Neural progenitor cell (in vitro differentiated cells): ENCODE measurements at regions not wholly inside any gene's neighbourhood (a gene's known extent, or its start where the extent isn't known, plus 50 kb on each side); places are given as distances from the start of the nearest gene placed in this dataset.

Experiments used
- DNase-seq: peaks from one replicate; pipeline ENCODE4 v3.0.0-alpha.2; 2016; ENCODE audit warnings: low spot score
- H2AFZ ChIP-seq: fragments of 200-600 bp; sonication (generic); replicated peaks from 2 replicates; pipeline ENCODE4 v1.6.1; 2016; ENCODE audit warnings: antibody characterized with exemption
- H3F3A ChIP-seq: fragments of 200-600 bp; sonication (generic); 2 replicates; pipeline ENCODE4 v1.6.1; 2016; ENCODE audit warnings: antibody characterized with exemption, low read depth
- H3K27ac ChIP-seq: fragments of 200-600 bp; sonication (generic); 2 replicates; pipeline ENCODE4 v1.5.1; 2016; ENCODE audit warnings: mild to moderate bottlenecking
- H3K27me3 ChIP-seq: fragments of 200-600 bp; sonication (generic); 2 replicates; pipeline ENCODE4 v1.6.1; 2016; ENCODE audit warnings: mild to moderate bottlenecking, moderate library complexity
- H3K36me3 ChIP-seq: fragments of 200-600 bp; sonication (generic); 2 replicates; pipeline ENCODE4 v1.5.1; 2016
- H3K4me1 ChIP-seq: fragments of 200-600 bp; sonication (generic); 2 replicates; pipeline ENCODE4 v1.6.1; 2016; ENCODE audit warnings: mixed run types
- H3K4me2 ChIP-seq: fragments of 200-600 bp; sonication (generic); 2 replicates; pipeline ENCODE4 v1.6.1; 2016
- H3K4me3 ChIP-seq: fragments of 200-600 bp; sonication (generic); 2 replicates; pipeline ENCODE4 v1.5.1; 2016
- H3K79me2 ChIP-seq: fragments of 200-600 bp; sonication (generic); 2 replicates; pipeline ENCODE4 v1.6.1; 2016; ENCODE audit warnings: low read depth
- H3K9ac ChIP-seq: fragments of 200-600 bp; sonication (generic); 2 replicates; pipeline ENCODE4 v1.6.1; 2016
- H3K9me3 ChIP-seq: fragments of 200-600 bp; sonication (generic); 2 replicates; pipeline ENCODE4 v1.5.1; 2016; ENCODE audit warnings: low read depth
- H4K20me1 ChIP-seq: fragments of 200-600 bp; sonication (generic); 2 replicates; pipeline ENCODE4 v1.6.1; 2016; ENCODE audit warnings: low read depth
- H3K27ac Mint-ChIP-seq: 3 replicates; pipeline ENCODE4 v1.8.0; 2021; ENCODE audit warnings: mixed read lengths
- H3K27me3 Mint-ChIP-seq: 2 replicates; pipeline ENCODE4 v1.8.0; 2022; ENCODE audit warnings: low read depth, mild to moderate bottlenecking, inconsistent platforms, moderate library complexity, mixed read lengths; ENCODE audit not compliant: insufficient read depth
- H3K36me3 Mint-ChIP-seq: 3 replicates; pipeline ENCODE4 v1.8.0; 2021; ENCODE audit warnings: mixed read lengths
- H3K4me1 Mint-ChIP-seq: 3 replicates; pipeline ENCODE4 v1.8.0; 2021; ENCODE audit warnings: mixed read lengths
- H3K4me3 Mint-ChIP-seq: 3 replicates; pipeline ENCODE4 v1.8.0; 2021; ENCODE audit warnings: mild to moderate bottlenecking, moderate library complexity, mixed read lengths
- H3K9me3 Mint-ChIP-seq: 3 replicates; pipeline ENCODE4 v1.8.0; 2020; ENCODE audit warnings: mixed read lengths
- EZH2 ChIP-seq: fragments of 200-600 bp; sonication (generic); IDR thresholded peaks from 2 replicates; pipeline ENCODE4 v1.6.1; 2017; ENCODE audit warnings: antibody characterized with exemption, mild to moderate bottlenecking, moderate library complexity
- EZH2phosphoT487 ChIP-seq: fragments of 200-600 bp; sonication (generic); IDR thresholded peaks from 2 replicates; pipeline ENCODE4 v1.6.1; 2017; ENCODE audit warnings: antibody characterized with exemption
- TF ChIP-seq, protein P1 (sequence below): fragments of 200-600 bp; sonication (generic); IDR thresholded peaks from 2 replicates; pipeline ENCODE4 v1.5.1; 2017; ENCODE audit warnings: antibody characterized with exemption, mild to moderate bottlenecking

DNA sequence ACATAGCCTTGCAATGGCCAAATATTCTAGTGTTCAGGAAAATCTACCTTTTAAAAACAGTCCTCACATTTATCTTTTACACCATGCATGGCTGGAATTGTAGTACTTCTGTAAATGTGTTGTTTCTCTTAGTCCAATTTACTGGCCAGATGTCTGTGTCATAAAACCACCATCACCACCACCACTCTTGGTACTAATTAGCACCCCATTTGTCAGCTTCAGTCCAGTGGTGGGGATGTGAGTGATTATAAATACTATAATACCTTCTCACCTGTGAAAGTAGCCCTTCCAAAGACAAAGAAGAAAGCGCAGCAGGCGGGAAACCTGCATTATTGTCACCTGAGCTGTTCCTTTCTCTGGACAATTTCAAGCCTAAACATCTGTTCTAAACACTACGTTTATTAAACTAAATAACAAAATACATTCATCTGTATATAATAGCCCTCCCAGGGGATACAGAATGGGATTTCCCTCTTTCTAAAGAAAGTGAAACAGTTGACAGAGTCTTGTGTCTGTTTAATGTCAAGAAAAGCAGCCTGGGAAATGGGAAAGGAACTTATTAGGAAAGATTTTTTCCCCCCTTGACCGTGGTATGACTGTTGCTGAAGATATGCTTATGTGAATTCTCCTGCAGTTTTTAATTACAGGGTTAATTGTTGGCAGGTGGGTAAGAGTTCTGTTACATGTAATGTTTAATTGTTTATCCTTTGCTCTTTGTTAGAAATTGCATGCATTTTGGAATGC lies 144.5 kb upstream of the NUDT12 start:
- Histone ChIP-seq H3K4me1 (no peaks in the 10 kb centered on the region), H3K9ac (no peak overlapping the region), H3K4me3 (no peak overlapping the region), H3F3A (no peaks in the 10 kb centered on the region), H3K79me2 (no peaks in the 10 kb centered on the region), H3K36me3 (no peaks in the 10 kb centered on the region), H3K9me3 (no peaks in the 10 kb centered on the region), H3K27me3 (no peaks in the 10 kb centered on the region), H3K4me2 (no peak overlapping the region), H2AFZ (no peak overlapping the region), H3K27ac (no peak overlapping the region), H4K20me1 (no peaks in the 10 kb centered on the region)
- Mint-ChIP-seq H3K9me3 (no peaks in the 10 kb centered on the region), H3K27me3 (peaks cover 2% of the 10 kb centered on the region), H3K27ac (no peak overlapping the region), H3K4me3 (no peak overlapping the region), H3K36me3 (no peaks in the 10 kb centered on the region), H3K4me1 (no peaks in the 10 kb centered on the region)
- TF ChIP-seq, protein P1, sequence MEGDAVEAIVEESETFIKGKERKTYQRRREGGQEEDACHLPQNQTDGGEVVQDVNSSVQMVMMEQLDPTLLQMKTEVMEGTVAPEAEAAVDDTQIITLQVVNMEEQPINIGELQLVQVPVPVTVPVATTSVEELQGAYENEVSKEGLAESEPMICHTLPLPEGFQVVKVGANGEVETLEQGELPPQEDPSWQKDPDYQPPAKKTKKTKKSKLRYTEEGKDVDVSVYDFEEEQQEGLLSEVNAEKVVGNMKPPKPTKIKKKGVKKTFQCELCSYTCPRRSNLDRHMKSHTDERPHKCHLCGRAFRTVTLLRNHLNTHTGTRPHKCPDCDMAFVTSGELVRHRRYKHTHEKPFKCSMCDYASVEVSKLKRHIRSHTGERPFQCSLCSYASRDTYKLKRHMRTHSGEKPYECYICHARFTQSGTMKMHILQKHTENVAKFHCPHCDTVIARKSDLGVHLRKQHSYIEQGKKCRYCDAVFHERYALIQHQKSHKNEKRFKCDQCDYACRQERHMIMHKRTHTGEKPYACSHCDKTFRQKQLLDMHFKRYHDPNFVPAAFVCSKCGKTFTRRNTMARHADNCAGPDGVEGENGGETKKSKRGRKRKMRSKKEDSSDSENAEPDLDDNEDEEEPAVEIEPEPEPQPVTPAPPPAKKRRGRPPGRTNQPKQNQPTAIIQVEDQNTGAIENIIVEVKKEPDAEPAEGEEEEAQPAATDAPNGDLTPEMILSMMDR: no peak
- TF ChIP-seq EZH2: no peak
- TF ChIP-seq EZH2phosphoT487: no peak
- no peak for DNase-seq

DNA sequence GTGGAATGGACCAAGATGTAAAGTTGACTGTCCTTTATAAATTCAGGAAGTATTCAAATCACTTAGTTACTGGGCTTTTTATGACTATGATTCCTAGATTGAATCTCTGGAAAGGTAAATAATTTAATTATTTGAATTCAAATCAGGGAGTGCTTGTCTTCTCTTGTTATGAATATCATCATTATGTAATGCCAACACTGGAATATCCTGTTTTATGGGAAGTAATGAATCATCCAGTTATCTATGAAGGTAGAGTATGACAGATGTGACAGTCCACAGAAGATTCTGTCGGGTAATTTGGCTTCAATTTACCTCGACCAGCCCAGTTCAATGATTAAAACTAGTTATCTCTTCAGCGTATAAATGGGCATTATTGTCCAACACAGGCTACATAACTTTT lies 141.0 kb upstream of the NUDT12 start:
- Histone ChIP-seq H3K4me3 (no peak overlapping the region), H3K79me2 (no peaks in the 10 kb centered on the region), H3K4me2 (no peak overlapping the region), H4K20me1 (no peaks in the 10 kb centered on the region), H3K9ac (no peak overlapping the region), H3K4me1 (no peaks in the 10 kb centered on the region), H3F3A (no peaks in the 10 kb centered on the region), H3K27ac (no peak overlapping the region), H3K36me3 (no peaks in the 10 kb centered on the region), H3K9me3 (no peaks in the 10 kb centered on the region), H2AFZ (no peak overlapping the region), H3K27me3 (no peaks in the 10 kb centered on the region)
- H3K9me3 Mint-ChIP-seq: no peaks in the 10 kb centered on the region
- DNase-seq: no peak
- H3K27ac Mint-ChIP-seq: no peak overlapping the region
- H3K36me3 Mint-ChIP-seq: no peaks in the 10 kb centered on the region
- no peaks in the 10 kb centered on the region for H3K4me1 Mint-ChIP-seq
- H3K4me3 Mint-ChIP-seq: no peak overlapping the region
- H3K27me3 Mint-ChIP-seq: no peaks in the 10 kb centered on the region
- TF ChIP-seq EZH2phosphoT487 (no peak), EZH2 (no peak)
- TF ChIP-seq, protein P1: no peak

DNA sequence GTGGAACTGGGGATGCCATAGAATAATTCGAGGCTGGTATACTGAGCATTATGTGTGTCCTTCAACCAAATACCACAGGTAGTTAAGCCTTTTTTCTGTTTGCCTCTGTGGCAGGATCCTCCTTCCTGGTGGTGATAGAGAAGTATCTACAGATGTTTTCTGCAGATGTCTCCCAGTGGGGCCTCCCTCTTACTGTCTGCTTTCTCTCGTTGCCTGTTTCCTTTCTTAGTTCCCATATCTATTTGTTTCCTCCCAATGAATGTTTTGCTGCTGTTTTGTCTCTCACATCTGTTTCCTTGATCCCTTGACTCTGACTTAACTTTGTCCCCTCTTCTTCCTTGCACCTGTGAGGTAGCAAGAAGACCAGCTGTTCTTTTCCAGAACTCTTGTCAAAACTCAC lies 130.9 kb upstream of the NUDT12 start:
- DNase-seq: no peak

More for the DNA sequence above, 130.9 kb upstream of the NUDT12 start:
- Mint-ChIP-seq H3K4me1 (no peaks in the 10 kb centered on the region), H3K27ac (no peak overlapping the region), H3K27me3 (no peaks in the 10 kb centered on the region), H3K36me3 (no peaks in the 10 kb centered on the region), H3K4me3 (no peak overlapping the region), H3K9me3 (no peaks in the 10 kb centered on the region)
- Histone ChIP-seq H3K27ac (no peak overlapping the region), H3F3A (no peaks in the 10 kb centered on the region), H3K27me3 (no peaks in the 10 kb centered on the region), H4K20me1 (no peaks in the 10 kb centered on the region), H3K4me1 (no peaks in the 10 kb centered on the region), H2AFZ (no peak overlapping the region), H3K9ac (no peak overlapping the region), H3K9me3 (no peaks in the 10 kb centered on the region), H3K36me3 (no peaks in the 10 kb centered on the region), H3K4me2 (no peak overlapping the region), H3K4me3 (no peak overlapping the region), H3K79me2 (no peaks in the 10 kb centered on the region)
- TF ChIP-seq, protein P1: no peak
- no peak for TF ChIP-seq EZH2
- no peak for TF ChIP-seq EZH2phosphoT487
